ENCODE measurements at regions not wholly inside any gene's neighbourhood (a gene's known extent, or its start where the extent isn't known, plus 50 kb on each side); places are given as distances from the start of the nearest gene placed in this dataset.

DNA sequence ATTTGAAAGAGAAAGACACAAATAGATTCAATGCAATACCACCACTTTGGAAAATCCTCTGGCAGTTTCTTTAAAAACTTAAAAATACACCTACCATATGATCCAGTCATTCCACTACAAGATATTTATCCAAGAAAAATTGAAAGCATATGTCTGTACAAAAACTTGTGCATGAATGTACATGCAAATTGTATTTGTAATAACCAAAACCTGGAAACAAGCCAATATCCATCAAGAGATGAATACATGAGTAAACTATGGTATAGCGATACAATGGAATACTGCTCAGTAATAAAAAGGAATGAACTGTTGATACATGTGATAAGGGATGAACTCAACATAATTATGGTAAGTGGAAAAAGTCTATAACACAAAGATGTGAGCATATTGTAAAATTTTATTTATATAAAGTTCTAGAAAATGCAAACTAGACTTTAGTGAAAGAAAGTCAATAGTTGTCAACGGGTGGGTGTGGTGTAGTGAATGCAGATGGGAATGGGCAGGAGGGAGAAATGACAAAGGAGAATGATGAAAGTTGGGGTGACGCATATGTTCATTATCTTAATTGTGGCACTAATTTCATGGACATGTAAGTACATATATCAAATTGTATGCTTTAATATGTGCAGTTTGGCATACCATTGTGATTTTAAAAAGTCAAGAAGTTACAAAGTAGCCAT is 347.5 kb downstream of the SAMD5 start:
- in situ Hi-C loops (cut with MboI; ENCODE audit: low pct_unique_long_range_greater_than_20kb, low sequenced_read_pairs, unreplicated experiment), result no loop called here
- TF ChIP-seq, protein P1, sequence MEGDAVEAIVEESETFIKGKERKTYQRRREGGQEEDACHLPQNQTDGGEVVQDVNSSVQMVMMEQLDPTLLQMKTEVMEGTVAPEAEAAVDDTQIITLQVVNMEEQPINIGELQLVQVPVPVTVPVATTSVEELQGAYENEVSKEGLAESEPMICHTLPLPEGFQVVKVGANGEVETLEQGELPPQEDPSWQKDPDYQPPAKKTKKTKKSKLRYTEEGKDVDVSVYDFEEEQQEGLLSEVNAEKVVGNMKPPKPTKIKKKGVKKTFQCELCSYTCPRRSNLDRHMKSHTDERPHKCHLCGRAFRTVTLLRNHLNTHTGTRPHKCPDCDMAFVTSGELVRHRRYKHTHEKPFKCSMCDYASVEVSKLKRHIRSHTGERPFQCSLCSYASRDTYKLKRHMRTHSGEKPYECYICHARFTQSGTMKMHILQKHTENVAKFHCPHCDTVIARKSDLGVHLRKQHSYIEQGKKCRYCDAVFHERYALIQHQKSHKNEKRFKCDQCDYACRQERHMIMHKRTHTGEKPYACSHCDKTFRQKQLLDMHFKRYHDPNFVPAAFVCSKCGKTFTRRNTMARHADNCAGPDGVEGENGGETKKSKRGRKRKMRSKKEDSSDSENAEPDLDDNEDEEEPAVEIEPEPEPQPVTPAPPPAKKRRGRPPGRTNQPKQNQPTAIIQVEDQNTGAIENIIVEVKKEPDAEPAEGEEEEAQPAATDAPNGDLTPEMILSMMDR (IDR thresholded peaks at IDR 0.05; ENCODE audit: extremely low read depth, insufficient read depth, missing control alignments), result no peak
- no peak for DNase-seq (ENCODE audit: low spot score)

DNA sequence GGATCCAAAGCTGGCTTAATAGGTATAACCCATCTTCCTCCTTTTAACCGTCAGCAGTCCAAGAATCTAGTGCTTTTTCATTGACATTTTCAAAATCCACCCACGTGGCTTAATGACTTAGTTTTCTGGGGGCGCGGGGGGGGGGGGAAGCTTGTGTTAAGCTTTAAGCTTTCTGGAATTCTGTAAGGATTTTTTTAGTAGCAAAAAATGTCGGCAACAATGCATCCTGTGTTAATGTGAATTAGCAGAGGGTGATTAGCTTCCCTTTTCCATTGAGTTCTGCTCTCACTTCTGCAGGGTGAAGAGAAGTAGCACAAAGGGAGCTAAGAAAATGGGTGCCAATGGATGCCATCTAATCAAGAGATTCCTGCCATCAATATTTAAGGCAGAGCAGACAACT is 348.2 kb downstream of the SAMD5 start:
- TF ChIP-seq, protein P1 (IDR thresholded peaks at IDR 0.05; ENCODE audit: extremely low read depth, insufficient read depth, missing control alignments), result no peak
- in situ Hi-C loops (cut with MboI; ENCODE audit: low pct_unique_long_range_greater_than_20kb, low sequenced_read_pairs, unreplicated experiment), result no loop called here
- no peak for DNase-seq (ENCODE audit: low spot score)

DNA sequence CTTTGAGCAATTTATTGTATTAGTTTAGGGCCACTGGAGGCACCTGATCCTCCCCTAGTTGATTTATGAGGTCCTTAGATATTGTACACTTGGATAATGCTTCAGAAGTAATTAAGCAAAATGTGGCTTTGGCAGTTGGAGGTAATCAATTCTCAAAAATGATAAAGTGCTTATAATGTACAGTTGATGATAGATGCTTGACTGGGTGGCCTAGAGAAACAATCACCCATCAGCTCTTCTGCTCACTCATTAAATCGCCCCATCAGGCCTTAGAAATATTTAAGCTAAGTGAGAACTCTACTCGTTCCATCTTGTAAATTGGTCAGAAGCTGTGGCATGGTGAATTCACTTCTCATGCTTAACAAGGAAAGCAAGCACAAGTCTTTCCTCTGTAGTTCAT is 349.9 kb downstream of the SAMD5 start:
- in situ Hi-C loops (cut with MboI; ENCODE audit: low pct_unique_long_range_greater_than_20kb, low sequenced_read_pairs, unreplicated experiment), result no loop called here
- DNase-seq (ENCODE audit: low spot score), result no peak
- TF ChIP-seq, protein P1 (IDR thresholded peaks at IDR 0.05; ENCODE audit: extremely low read depth, insufficient read depth, missing control alignments), result no peak

DNA sequence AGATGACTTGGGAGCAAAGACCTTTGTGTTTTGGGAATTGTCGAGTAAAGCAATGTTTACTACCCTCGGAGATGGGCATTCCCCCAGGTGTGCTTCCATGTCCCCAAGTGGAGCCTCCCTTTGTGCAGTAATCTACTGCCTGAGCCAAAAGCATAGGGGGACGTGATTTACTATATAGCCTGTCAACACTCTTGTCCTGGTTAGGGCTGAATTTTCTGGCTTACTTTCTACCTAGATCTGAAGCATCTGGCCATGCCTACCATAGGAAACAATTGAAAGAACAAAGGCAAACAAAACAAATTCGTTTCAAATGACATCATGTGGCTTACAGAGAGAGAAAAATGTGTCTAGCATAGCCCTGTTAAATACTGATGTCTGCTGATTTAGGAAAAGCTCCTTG is 350.6 kb downstream of the SAMD5 start:
- in situ Hi-C loops (cut with MboI; ENCODE audit: low pct_unique_long_range_greater_than_20kb, low sequenced_read_pairs, unreplicated experiment), result no loop called here
- DNase-seq (ENCODE audit: low spot score), result no peak
- TF ChIP-seq, protein P1 (IDR thresholded peaks at IDR 0.05; ENCODE audit: extremely low read depth, insufficient read depth, missing control alignments), result no peak

DNA sequence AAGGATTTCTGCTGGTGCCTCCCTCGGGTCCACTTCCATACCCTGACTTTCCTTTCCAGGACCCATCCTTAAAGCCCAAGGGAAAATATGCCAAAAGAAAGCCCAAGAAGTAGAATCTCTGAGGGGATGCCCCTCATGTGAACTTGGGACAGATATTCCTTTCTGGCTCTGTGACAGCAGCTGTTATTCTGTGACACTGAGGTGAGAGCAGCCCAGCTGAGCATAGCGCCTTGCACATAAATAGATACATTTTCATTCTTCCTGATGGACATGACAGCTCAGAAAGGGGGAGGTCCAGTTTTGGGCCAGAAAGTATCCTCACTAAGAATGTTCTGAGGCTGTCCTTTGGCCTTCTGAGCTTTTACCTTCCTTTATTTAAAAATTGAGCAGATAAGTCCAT is 353.2 kb downstream of the SAMD5 start:
- TF ChIP-seq, protein P1 (IDR thresholded peaks at IDR 0.05; ENCODE audit: extremely low read depth, insufficient read depth, missing control alignments), result no peak
- in situ Hi-C loops (cut with MboI; ENCODE audit: low pct_unique_long_range_greater_than_20kb, low sequenced_read_pairs, unreplicated experiment), result no loop called here
- DNase-seq (ENCODE audit: low spot score), result no peak

DNA sequence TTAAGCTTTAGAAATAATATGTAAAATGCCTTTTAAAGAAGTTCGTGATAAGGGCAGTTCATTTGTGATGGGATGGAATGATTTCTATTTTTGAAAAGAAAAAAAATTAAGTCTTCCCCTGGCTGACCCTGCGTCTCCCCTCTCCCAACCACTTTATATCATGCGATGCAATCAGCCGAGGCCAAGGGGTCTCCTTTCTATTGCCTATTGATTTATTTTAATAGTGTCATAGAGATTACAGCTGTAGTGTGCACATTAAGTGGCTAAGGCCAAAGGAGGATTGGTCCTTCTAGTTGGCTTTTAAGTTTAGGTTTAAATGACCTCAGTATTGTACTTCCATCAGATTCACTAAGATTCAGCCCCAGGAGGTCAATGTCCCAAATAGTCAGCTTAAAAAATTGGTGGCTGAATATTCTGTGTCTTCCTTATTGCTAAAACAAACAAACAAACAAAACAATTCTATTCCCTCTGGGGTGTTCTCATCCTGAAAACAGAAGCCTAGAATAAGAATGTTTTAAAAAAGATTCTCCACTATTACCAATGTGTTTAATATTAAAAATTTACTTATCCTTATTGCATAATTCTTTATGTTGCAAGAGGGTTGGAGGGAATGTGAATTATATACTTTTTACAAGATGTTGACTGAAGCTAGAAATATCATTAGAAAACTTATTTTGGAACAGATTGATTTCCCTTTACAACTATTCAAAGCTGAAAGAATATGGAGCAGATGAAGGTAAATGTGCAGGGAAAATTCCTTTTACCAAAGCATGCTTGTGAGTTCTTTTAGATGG is 359.1 kb downstream of the SAMD5 start:
- DNase-seq (ENCODE audit: low spot score), result no peak
- in situ Hi-C loops (cut with MboI; ENCODE audit: low pct_unique_long_range_greater_than_20kb, low sequenced_read_pairs, unreplicated experiment), result no loop called here
- TF ChIP-seq, protein P1 (IDR thresholded peaks at IDR 0.05; ENCODE audit: extremely low read depth, insufficient read depth, missing control alignments), result no peak
